ENCODE measurements at regions not wholly inside any gene's neighbourhood (a gene's known extent, or its start where the extent isn't known, plus 50 kb on each side); places are given as distances from the start of the nearest gene placed in this dataset.

- no peak for DNase-seq (ENCODE audit: low read depth)
- CTCF ChIA-PET = no interaction called here
- no peak for TF ChIP-seq CTCF (IDR thresholded peaks at IDR 0.05; ENCODE audit: insufficient read depth, low read depth, low read length)
- Histone ChIP-seq H3K27me3 (ENCODE audit: control insufficient read depth, insufficient read depth, low read length) (no peaks in the 10 kb centered on the region), H3K4me3 (ENCODE audit: low read depth, low read length) (no peak overlapping the region), H3K36me3 (ENCODE audit: control insufficient read depth, insufficient read depth, low read length) (no peaks in the 10 kb centered on the region)
- POLR2A ChIA-PET = no interaction called here
Measured at GRCh38 chr15:61654918-61655317, 405.3 kb downstream of the VPS13C start.

GRCh38 chr15:61654002-61654740 is 406.1 kb downstream of the VPS13C start:
- no peak for TF ChIP-seq CTCF (IDR thresholded peaks at IDR 0.05; ENCODE audit: insufficient read depth, low read depth, low read length)
- DNase-seq (ENCODE audit: low read depth) = no peak
- ChIA-PET CTCF (interaction anchor here (1.0 kb wide), 1 partner anchor 70 kb away, joined by 4 read pairs; no protein-coding TSS in a partner anchor), POLR2A (no interaction called here)
- Histone ChIP-seq H3K36me3 (ENCODE audit: control insufficient read depth, insufficient read depth, low read length) (no peaks in the 10 kb centered on the region), H3K27me3 (ENCODE audit: control insufficient read depth, insufficient read depth, low read length) (no peaks in the 10 kb centered on the region), H3K4me3 (ENCODE audit: low read depth, low read length) (no peak overlapping the region)

GRCh38 chr15:61653110-61653509 is 407.1 kb downstream of the VPS13C start:
- DNase-seq (ENCODE audit: low read depth) = no peak
- no peak for TF ChIP-seq CTCF (IDR thresholded peaks at IDR 0.05; ENCODE audit: insufficient read depth, low read depth, low read length)
- ChIA-PET CTCF (no interaction called here), POLR2A (no interaction called here)
- H3K36me3 ChIP-seq (ENCODE audit: control insufficient read depth, insufficient read depth, low read length) = no peaks in the 10 kb centered on the region
- no peaks in the 10 kb centered on the region for H3K27me3 ChIP-seq (ENCODE audit: control insufficient read depth, insufficient read depth, low read length)
- H3K4me3 ChIP-seq (ENCODE audit: low read depth, low read length) = no peak overlapping the region

- ChIA-PET POLR2A (no interaction called here), CTCF (no interaction called here)
- Histone ChIP-seq H3K4me3 (ENCODE audit: low read depth, low read length) (no peak overlapping the region), H3K36me3 (ENCODE audit: control insufficient read depth, insufficient read depth, low read length) (no peaks in the 10 kb centered on the region), H3K27me3 (ENCODE audit: control insufficient read depth, insufficient read depth, low read length) (no peaks in the 10 kb centered on the region)
- no peak for DNase-seq (ENCODE audit: low read depth)
- TF ChIP-seq CTCF (IDR thresholded peaks at IDR 0.05; ENCODE audit: insufficient read depth, low read depth, low read length) = no peak
Measured at GRCh38 chr15:61651267-61651666, 409.0 kb downstream of the VPS13C start.

GRCh38 chr15:61649046-61649445 is 411.2 kb downstream of the VPS13C start:
- Histone ChIP-seq H3K36me3 (ENCODE audit: control insufficient read depth, insufficient read depth, low read length) (no peaks in the 10 kb centered on the region), H3K4me3 (ENCODE audit: low read depth, low read length) (no peak overlapping the region), H3K27me3 (ENCODE audit: control insufficient read depth, insufficient read depth, low read length) (no peaks in the 10 kb centered on the region)
- ChIA-PET CTCF (interaction anchor here (1.6 kb wide), 1 partner anchor 20 kb away, joined by 4 read pairs; no protein-coding TSS in a partner anchor), POLR2A (no interaction called here)
- DNase-seq (ENCODE audit: low read depth) = no peak
- TF ChIP-seq CTCF (IDR thresholded peaks at IDR 0.05; ENCODE audit: insufficient read depth, low read depth, low read length) = no peak

Data from BJ (cell line).